MM.1S (cell line): ENCODE measurements at regions not wholly inside any gene's neighbourhood (a gene's known extent, or its start where the extent isn't known, plus 50 kb on each side); places are given as distances from the start of the nearest gene placed in this dataset.

Experiments used
- DNase-seq: peaks from one replicate; pipeline ENCODE4 v3.0.0-alpha.2; 2015
- H2AFZ ChIP-seq: fragments of 300-600 bp; sonication (generic); 2 replicates; pipeline ENCODE4 v1.6.0; 2016; ENCODE audit warnings: antibody characterized with exemption, low read length
- H3F3A ChIP-seq: fragments of 300-600 bp; sonication (generic); 2 replicates; pipeline ENCODE4 v1.6.1; 2016; ENCODE audit warnings: mild to moderate bottlenecking, antibody characterized with exemption, low read length, moderate library complexity, mixed read lengths; ENCODE audit not compliant: insufficient read depth
- H3K27ac ChIP-seq: fragments of 300-600 bp; sonication (generic); 2 replicates; pipeline ENCODE4 v1.5.1; 2016; ENCODE audit warnings: mild to moderate bottlenecking, low read length
- H3K27me3 ChIP-seq: fragments of 300-600 bp; sonication (generic); replicated peaks from 2 replicates; pipeline ENCODE4 v1.6.0; 2016; ENCODE audit warnings: low read length; ENCODE audit not compliant: insufficient read depth
- H3K36me3 ChIP-seq: fragments of 300-600 bp; sonication (generic); replicated peaks from 2 replicates; pipeline ENCODE4 v1.6.1; 2016; ENCODE audit warnings: mild to moderate bottlenecking, low read length, mixed read lengths; ENCODE audit not compliant: insufficient read depth
- H3K4me1 ChIP-seq: fragments of 300-600 bp; sonication (generic); 2 replicates; pipeline ENCODE4 v1.6.1; 2016; ENCODE audit warnings: low read length, mixed read lengths
- H3K4me2 ChIP-seq: fragments of 300-600 bp; sonication (generic); 2 replicates; pipeline ENCODE4 v1.6.0; 2016; ENCODE audit warnings: low read depth, low read length
- H3K4me3 ChIP-seq: fragments of 300-600 bp; sonication (generic); 2 replicates; pipeline ENCODE4 v1.5.1; 2016; ENCODE audit warnings: low read length, mixed read lengths
- H3K79me2 ChIP-seq: fragments of 300-600 bp; sonication (generic); 2 replicates; pipeline ENCODE4 v1.6.1; 2016; ENCODE audit warnings: mixed run types, low read length, mixed read lengths
- H3K9ac ChIP-seq: fragments of 300-600 bp; sonication (generic); 2 replicates; pipeline ENCODE4 v1.6.1; 2016; ENCODE audit warnings: low read length, mixed read lengths
- H3K9me2 ChIP-seq: fragments of 300-600 bp; sonication (generic); replicated peaks from 2 replicates; pipeline ENCODE4 v1.6.1; 2016; ENCODE audit warnings: mild to moderate bottlenecking, low read length, mixed read lengths; ENCODE audit not compliant: insufficient read depth
- H3K9me3 ChIP-seq: fragments of 300-600 bp; sonication (generic); replicated peaks from 2 replicates; pipeline ENCODE4 v1.6.1; 2016; ENCODE audit warnings: mild to moderate bottlenecking, low read length, mixed read lengths; ENCODE audit not compliant: insufficient read depth
- H4K20me1 ChIP-seq: fragments of 300-600 bp; sonication (generic); 2 replicates; pipeline ENCODE4 v1.6.1; 2016; ENCODE audit warnings: mild to moderate bottlenecking, low read length, moderate library complexity, mixed read lengths; ENCODE audit not compliant: insufficient read depth
- EZH2 ChIP-seq: fragments of 300-600 bp; sonication (generic); optimal IDR thresholded peaks from 2 replicates; pipeline ENCODE3; 2017; ENCODE audit warnings: low read depth, mild to moderate bottlenecking, antibody characterized with exemption, low read length, mixed read lengths
- EZH2phosphoT487 ChIP-seq: fragments of 300-600 bp; sonication (generic); IDR thresholded peaks from 2 replicates; pipeline ENCODE4 v1.6.1; 2018; ENCODE audit warnings: antibody characterized with exemption, low read length
- TF ChIP-seq, protein P1 (sequence below): fragments of 300-600 bp; sonication (generic); IDR thresholded peaks from 2 replicates; pipeline ENCODE4 v1.5.1; 2016; ENCODE audit warnings: antibody characterized with exemption, low read length, mixed read lengths

DNA sequence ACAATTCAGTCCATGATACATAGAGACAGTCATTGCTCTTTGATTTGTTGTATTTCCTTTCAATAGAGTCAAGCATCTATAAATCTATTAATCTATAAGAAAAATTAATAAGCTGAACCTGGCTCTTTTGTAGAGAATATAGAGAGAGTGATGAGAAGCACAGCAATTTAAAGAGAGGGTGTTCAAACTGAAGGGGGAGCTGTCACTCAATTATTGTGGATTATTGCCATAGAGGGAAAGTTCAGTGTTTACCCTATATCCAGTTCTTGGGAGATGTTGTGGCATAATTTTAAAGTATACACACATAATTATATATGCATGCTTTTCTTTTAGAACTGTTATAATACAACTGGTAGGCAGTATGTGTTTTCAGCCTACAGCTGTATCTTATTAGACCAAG is 1469.0 kb upstream of the PABPC4L start:
- no peaks in the 10 kb centered on the region for H3K9me2 ChIP-seq
- no peak for TF ChIP-seq EZH2
- TF ChIP-seq, protein P1, sequence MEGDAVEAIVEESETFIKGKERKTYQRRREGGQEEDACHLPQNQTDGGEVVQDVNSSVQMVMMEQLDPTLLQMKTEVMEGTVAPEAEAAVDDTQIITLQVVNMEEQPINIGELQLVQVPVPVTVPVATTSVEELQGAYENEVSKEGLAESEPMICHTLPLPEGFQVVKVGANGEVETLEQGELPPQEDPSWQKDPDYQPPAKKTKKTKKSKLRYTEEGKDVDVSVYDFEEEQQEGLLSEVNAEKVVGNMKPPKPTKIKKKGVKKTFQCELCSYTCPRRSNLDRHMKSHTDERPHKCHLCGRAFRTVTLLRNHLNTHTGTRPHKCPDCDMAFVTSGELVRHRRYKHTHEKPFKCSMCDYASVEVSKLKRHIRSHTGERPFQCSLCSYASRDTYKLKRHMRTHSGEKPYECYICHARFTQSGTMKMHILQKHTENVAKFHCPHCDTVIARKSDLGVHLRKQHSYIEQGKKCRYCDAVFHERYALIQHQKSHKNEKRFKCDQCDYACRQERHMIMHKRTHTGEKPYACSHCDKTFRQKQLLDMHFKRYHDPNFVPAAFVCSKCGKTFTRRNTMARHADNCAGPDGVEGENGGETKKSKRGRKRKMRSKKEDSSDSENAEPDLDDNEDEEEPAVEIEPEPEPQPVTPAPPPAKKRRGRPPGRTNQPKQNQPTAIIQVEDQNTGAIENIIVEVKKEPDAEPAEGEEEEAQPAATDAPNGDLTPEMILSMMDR = no peak
- TF ChIP-seq EZH2phosphoT487 = no peak
- H3K27me3 ChIP-seq = no peaks in the 10 kb centered on the region
- no peaks in the 10 kb centered on the region for H3K9me3 ChIP-seq
- H3K4me2 ChIP-seq = no peak overlapping the region
- H2AFZ ChIP-seq = no peak overlapping the region
- no peaks in the 10 kb centered on the region for H3K79me2 ChIP-seq
- no peaks in the 10 kb centered on the region for H3F3A ChIP-seq
- DNase-seq = no peak
- no peaks in the 10 kb centered on the region for H3K36me3 ChIP-seq
- H3K4me3 ChIP-seq = no peak overlapping the region
- H3K4me1 ChIP-seq = no peaks in the 10 kb centered on the region
- no peak overlapping the region for H3K27ac ChIP-seq
- H4K20me1 ChIP-seq = no peaks in the 10 kb centered on the region
- H3K9ac ChIP-seq = no peak overlapping the region
